ENCODE measurements at regions not wholly inside any gene's neighbourhood (a gene's known extent, or its start where the extent isn't known, plus 50 kb on each side); places are given as distances from the start of the nearest gene placed in this dataset.

DNA sequence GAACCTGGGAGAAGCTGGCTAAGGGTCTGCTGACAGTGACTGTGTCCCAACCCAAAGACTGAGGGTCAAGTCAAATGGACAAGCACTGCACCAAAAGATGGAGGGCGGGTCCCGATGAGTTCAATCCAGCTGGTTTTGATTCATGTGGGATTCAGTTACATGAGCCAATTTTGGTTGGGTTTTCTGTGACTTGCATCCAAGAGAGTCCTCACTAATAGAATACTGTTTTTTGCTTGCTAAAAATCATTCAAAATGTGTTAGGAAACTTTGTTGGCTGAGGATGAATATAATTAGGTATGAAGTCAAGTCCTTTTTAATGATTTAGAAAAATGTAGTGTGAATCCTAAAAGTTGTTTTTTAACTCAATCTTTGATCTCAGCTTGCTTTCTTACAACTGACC, 323.8 kb upstream of the NOX3 start:
- TF ChIP-seq POLR2A (IDR thresholded peaks at IDR 0.05; ENCODE audit: borderline replicate concordance, extremely low read depth, insufficient read depth, insufficient read length) = no peak
- TF ChIP-seq POLR2AphosphoS5 (IDR thresholded peaks at IDR 0.05; ENCODE audit: low read depth, low read length) = no peak
- TF ChIP-seq, protein P1, sequence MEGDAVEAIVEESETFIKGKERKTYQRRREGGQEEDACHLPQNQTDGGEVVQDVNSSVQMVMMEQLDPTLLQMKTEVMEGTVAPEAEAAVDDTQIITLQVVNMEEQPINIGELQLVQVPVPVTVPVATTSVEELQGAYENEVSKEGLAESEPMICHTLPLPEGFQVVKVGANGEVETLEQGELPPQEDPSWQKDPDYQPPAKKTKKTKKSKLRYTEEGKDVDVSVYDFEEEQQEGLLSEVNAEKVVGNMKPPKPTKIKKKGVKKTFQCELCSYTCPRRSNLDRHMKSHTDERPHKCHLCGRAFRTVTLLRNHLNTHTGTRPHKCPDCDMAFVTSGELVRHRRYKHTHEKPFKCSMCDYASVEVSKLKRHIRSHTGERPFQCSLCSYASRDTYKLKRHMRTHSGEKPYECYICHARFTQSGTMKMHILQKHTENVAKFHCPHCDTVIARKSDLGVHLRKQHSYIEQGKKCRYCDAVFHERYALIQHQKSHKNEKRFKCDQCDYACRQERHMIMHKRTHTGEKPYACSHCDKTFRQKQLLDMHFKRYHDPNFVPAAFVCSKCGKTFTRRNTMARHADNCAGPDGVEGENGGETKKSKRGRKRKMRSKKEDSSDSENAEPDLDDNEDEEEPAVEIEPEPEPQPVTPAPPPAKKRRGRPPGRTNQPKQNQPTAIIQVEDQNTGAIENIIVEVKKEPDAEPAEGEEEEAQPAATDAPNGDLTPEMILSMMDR (IDR thresholded peaks at IDR 0.05 in 2 of 3, conservative IDR thresholded peaks at IDR 0.05 in 1 of 3; ENCODE audit: borderline replicate concordance in 1 of 3, insufficient read depth in 1 of 3, low read depth in 2 of 3, low read length in 2 of 3) = no peak
- no peak for TF ChIP-seq SRF (IDR thresholded peaks at IDR 0.05; ENCODE audit: low read depth)
- TF ChIP-seq SIN3A (IDR thresholded peaks at IDR 0.05; ENCODE audit: low read depth) = no peak
- TF ChIP-seq, protein P2, sequence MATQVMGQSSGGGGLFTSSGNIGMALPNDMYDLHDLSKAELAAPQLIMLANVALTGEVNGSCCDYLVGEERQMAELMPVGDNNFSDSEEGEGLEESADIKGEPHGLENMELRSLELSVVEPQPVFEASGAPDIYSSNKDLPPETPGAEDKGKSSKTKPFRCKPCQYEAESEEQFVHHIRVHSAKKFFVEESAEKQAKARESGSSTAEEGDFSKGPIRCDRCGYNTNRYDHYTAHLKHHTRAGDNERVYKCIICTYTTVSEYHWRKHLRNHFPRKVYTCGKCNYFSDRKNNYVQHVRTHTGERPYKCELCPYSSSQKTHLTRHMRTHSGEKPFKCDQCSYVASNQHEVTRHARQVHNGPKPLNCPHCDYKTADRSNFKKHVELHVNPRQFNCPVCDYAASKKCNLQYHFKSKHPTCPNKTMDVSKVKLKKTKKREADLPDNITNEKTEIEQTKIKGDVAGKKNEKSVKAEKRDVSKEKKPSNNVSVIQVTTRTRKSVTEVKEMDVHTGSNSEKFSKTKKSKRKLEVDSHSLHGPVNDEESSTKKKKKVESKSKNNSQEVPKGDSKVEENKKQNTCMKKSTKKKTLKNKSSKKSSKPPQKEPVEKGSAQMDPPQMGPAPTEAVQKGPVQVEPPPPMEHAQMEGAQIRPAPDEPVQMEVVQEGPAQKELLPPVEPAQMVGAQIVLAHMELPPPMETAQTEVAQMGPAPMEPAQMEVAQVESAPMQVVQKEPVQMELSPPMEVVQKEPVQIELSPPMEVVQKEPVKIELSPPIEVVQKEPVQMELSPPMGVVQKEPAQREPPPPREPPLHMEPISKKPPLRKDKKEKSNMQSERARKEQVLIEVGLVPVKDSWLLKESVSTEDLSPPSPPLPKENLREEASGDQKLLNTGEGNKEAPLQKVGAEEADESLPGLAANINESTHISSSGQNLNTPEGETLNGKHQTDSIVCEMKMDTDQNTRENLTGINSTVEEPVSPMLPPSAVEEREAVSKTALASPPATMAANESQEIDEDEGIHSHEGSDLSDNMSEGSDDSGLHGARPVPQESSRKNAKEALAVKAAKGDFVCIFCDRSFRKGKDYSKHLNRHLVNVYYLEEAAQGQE (IDR thresholded peaks at IDR 0.05; ENCODE audit: low read depth) = no peak
- TF ChIP-seq, protein P3, sequence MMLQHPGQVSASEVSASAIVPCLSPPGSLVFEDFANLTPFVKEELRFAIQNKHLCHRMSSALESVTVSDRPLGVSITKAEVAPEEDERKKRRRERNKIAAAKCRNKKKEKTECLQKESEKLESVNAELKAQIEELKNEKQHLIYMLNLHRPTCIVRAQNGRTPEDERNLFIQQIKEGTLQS (IDR thresholded peaks at IDR 0.05) = no peak
- no peak for TF ChIP-seq EZH2phosphoT487 (IDR thresholded peaks at IDR 0.05; ENCODE audit: borderline replicate concordance)
- TF ChIP-seq ZNF274 (IDR thresholded peaks at IDR 0.05; ENCODE audit: low read depth, low read length) = no peak
- no peak for TF ChIP-seq YY1 (IDR thresholded peaks at IDR 0.05; ENCODE audit: extremely low read depth, insufficient replicate concordance, low read depth, low read length)
- TF ChIP-seq FOSL1 (IDR thresholded peaks at IDR 0.05; ENCODE audit: low read depth) = no peak
- no peak for TF ChIP-seq JUND (IDR thresholded peaks at IDR 0.05)
